ENCODE measurements at regions not wholly inside any gene's neighbourhood (a gene's known extent, or its start where the extent isn't known, plus 50 kb on each side); places are given as distances from the start of the nearest gene placed in this dataset.

- Histone ChIP-seq H4K20me1 (ENCODE audit: control insufficient read depth, insufficient read depth, low read depth, low read length) (no peaks in the 10 kb centered on the region), H3K27me3 (ENCODE audit: control insufficient read depth, low read length) (no peaks in the 10 kb centered on the region), H3K4me2 (ENCODE audit: low read length) (no peak overlapping the region), H3K4me3 (ENCODE audit: low read length) (no peak overlapping the region), H3F3A (ENCODE audit: control insufficient read depth, insufficient read depth) (no peaks in the 10 kb centered on the region), H3K27ac (ENCODE audit: low read depth, low read length) (no peak overlapping the region), H3K9me3 (ENCODE audit: control insufficient read depth, insufficient read depth, low read length) (no peaks in the 10 kb centered on the region), H3K9me2 (replicated peaks; ENCODE audit: control insufficient read depth, low read length) (no peaks in the 10 kb centered on the region), H3K79me2 (ENCODE audit: control insufficient read depth, low read length) (no peaks in the 10 kb centered on the region), H3K36me3 (ENCODE audit: control insufficient read depth, low read length) (no peaks in the 10 kb centered on the region), H3K4me1 (ENCODE audit: control insufficient read depth, low read length) (no peaks in the 10 kb centered on the region)
- TF ChIP-seq EZH2phosphoT487 (IDR thresholded peaks at IDR 0.05; ENCODE audit: borderline replicate concordance, low read length) (no peak), CTCF (IDR thresholded peaks at IDR 0.05; ENCODE audit: low read depth, low read length, poor library complexity, severe bottlenecking) (no peak)
Measured at GRCh38 chr13:55347528-55347927, 1793.2 kb upstream of the PRR20A start.

GRCh38 chr13:55359067-55359466, 1781.7 kb upstream of the PRR20A start:
- H3K9me2 ChIP-seq (replicated peaks; ENCODE audit: control insufficient read depth, low read length): no peaks in the 10 kb centered on the region
- no peaks in the 10 kb centered on the region for H3K36me3 ChIP-seq (ENCODE audit: control insufficient read depth, low read length)
- no peaks in the 10 kb centered on the region for H4K20me1 ChIP-seq (ENCODE audit: control insufficient read depth, insufficient read depth, low read depth, low read length)
- H3K4me3 ChIP-seq (ENCODE audit: low read length): no peak overlapping the region
- no peaks in the 10 kb centered on the region for H3K27me3 ChIP-seq (ENCODE audit: control insufficient read depth, low read length)
- TF ChIP-seq EZH2phosphoT487 (IDR thresholded peaks at IDR 0.05; ENCODE audit: borderline replicate concordance, low read length) (no peak), CTCF (IDR thresholded peaks at IDR 0.05; ENCODE audit: low read depth, low read length, poor library complexity, severe bottlenecking) (no peak)
- no peaks in the 10 kb centered on the region; the same call in 1 of the 2 replicates for H3K9me3 ChIP-seq (ENCODE audit: control insufficient read depth, insufficient read depth, low read length)
- no peaks in the 10 kb centered on the region for H3K79me2 ChIP-seq (ENCODE audit: control insufficient read depth, low read length)
- no peaks in the 10 kb centered on the region for H3K4me1 ChIP-seq (ENCODE audit: control insufficient read depth, low read length)
- H3K4me2 ChIP-seq (ENCODE audit: low read length): no peak overlapping the region
- no peak overlapping the region for H3K27ac ChIP-seq (ENCODE audit: low read depth, low read length)
- H3F3A ChIP-seq (ENCODE audit: control insufficient read depth, insufficient read depth): no peaks in the 10 kb centered on the region

- Histone ChIP-seq H3K4me2 (ENCODE audit: low read length) (no peak overlapping the region), H3K9me3 (ENCODE audit: control insufficient read depth, insufficient read depth, low read length) (no peaks in the 10 kb centered on the region; the same call in 1 of the 2 replicates), H3F3A (ENCODE audit: control insufficient read depth, insufficient read depth) (no peaks in the 10 kb centered on the region), H4K20me1 (ENCODE audit: control insufficient read depth, insufficient read depth, low read depth, low read length) (no peaks in the 10 kb centered on the region), H3K36me3 (ENCODE audit: control insufficient read depth, low read length) (no peaks in the 10 kb centered on the region), H3K79me2 (ENCODE audit: control insufficient read depth, low read length) (no peaks in the 10 kb centered on the region), H3K4me1 (ENCODE audit: control insufficient read depth, low read length) (no peaks in the 10 kb centered on the region), H3K4me3 (ENCODE audit: low read length) (no peak overlapping the region), H3K9me2 (replicated peaks; ENCODE audit: control insufficient read depth, low read length) (no peaks in the 10 kb centered on the region), H3K27ac (ENCODE audit: low read depth, low read length) (no peak overlapping the region), H3K27me3 (ENCODE audit: control insufficient read depth, low read length) (no peaks in the 10 kb centered on the region)
- TF ChIP-seq CTCF (IDR thresholded peaks at IDR 0.05; ENCODE audit: low read depth, low read length, poor library complexity, severe bottlenecking) (no peak), EZH2phosphoT487 (IDR thresholded peaks at IDR 0.05; ENCODE audit: borderline replicate concordance, low read length) (no peak)
Measured at GRCh38 chr13:55361141-55361540, 1779.6 kb upstream of the PRR20A start.

GRCh38 chr13:55366676-55367075, 1774.0 kb upstream of the PRR20A start:
- Histone ChIP-seq H3K4me1 (ENCODE audit: control insufficient read depth, low read length) (no peaks in the 10 kb centered on the region), H3F3A (ENCODE audit: control insufficient read depth, insufficient read depth) (no peaks in the 10 kb centered on the region), H3K27ac (ENCODE audit: low read depth, low read length) (no peak overlapping the region), H3K79me2 (ENCODE audit: control insufficient read depth, low read length) (no peaks in the 10 kb centered on the region), H3K36me3 (ENCODE audit: control insufficient read depth, low read length) (no peaks in the 10 kb centered on the region), H3K9me3 (ENCODE audit: control insufficient read depth, insufficient read depth, low read length) (no peaks in the 10 kb centered on the region), H3K9me2 (replicated peaks; ENCODE audit: control insufficient read depth, low read length) (no peaks in the 10 kb centered on the region), H4K20me1 (ENCODE audit: control insufficient read depth, insufficient read depth, low read depth, low read length) (no peaks in the 10 kb centered on the region), H3K27me3 (ENCODE audit: control insufficient read depth, low read length) (no peaks in the 10 kb centered on the region), H3K4me3 (ENCODE audit: low read length) (no peak overlapping the region), H3K4me2 (ENCODE audit: low read length) (no peak overlapping the region)
- TF ChIP-seq EZH2phosphoT487 (IDR thresholded peaks at IDR 0.05; ENCODE audit: borderline replicate concordance, low read length) (no peak), CTCF (IDR thresholded peaks at IDR 0.05; ENCODE audit: low read depth, low read length, poor library complexity, severe bottlenecking) (no peak)
